ENCODE measurements at regions not wholly inside any gene's neighbourhood (a gene's known extent, or its start where the extent isn't known, plus 50 kb on each side); places are given as distances from the start of the nearest gene placed in this dataset.

DNA sequence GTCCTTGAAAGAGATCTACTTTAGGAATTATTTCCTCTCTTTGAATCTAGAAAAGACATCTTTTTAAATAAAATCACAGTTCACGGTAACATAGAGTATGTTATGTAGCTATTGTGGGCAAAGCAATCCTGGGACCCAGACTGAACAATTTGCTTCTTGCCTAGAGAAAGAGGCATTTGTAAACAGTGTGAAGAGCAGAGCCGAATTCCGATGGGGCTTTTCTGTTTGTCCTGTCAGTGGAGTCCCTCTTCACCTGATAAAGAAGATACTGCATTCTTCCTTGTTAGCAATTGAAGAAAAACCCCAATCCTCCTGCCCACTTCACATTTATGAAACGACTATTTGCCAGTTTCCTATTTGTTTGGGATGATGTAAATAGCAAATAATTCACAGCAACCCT, 462.9 kb downstream of the WDR72 start:
- DNase-seq = no peak

DNA sequence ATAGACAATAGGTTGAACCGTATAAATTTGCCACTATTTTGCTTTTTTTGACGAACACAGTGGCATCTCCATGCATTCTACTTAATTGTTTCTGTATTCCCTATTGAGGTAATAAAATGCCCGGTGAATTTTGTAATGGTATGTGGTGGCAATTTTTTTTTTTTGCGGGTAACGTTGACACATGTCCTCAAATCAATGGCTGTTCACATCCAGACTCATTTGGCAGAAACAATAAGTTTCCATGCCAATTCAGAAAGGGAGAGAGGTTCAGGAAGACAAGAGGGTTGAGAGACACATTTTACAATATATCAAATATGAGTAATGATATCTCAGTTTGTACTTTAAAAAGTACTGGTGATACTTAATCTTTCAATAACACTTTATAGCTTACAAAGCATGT, 463.9 kb downstream of the WDR72 start:
- no peak for DNase-seq

DNA sequence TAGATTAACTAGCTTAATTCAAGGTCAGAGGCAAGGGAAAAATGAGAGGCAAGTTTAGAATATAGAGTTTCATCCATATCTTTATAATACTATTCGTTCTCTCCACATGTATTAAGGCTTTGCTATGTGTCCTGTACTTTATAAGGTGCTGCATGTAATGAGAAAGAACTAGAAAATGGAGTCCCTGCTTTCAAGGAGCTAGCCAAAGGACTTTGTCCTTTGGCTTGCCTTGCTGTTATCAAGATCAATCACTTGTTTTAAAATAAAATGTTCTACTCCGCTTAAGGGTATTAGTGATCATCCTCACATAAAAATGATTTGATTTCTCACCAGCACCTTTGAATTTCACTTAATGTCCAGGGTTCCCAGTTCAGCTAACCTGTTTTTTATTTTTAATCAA, 470.9 kb downstream of the WDR72 start:
- DNase-seq = no peak

DNA sequence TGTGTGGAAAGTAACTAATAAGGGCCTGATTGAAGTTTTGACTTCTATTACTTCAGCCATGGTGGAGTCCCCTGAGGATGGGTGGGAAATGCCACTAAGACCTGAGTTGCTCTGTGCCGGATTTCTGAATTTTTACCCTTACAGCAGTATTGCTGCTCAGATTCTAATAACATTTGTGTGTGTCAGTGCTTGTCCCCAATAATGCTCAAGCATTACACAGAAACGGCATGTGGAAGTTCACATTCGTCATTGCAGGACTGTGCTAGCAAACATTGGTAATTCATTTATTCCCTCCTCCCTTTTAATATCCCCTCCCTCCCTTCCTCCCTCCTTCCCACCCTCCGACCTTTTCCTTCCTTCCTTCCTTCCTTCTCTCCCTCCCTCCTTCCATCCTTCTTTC, 484.5 kb upstream of the ONECUT1 start:
- no peak for DNase-seq

DNA sequence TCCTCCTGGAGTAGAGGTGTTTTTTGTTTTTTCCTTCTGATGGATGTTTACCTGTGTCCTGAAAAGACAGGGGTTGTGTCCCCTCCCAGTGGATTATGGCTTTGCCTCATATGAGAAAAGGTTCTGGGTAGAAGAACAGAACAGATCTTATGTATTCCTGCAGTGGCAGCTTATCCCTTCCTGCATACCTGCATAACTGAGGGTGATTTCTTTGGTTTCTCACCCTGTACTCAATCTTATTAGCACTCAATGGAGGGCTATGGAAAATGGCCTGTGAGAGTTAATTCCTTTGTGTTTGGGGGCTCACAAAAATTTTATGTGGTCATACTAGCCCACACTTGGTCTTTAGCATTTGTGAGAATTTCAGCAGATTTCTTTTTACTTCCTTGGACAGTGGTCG, 482.0 kb upstream of the ONECUT1 start:
- no peak for DNase-seq

DNA sequence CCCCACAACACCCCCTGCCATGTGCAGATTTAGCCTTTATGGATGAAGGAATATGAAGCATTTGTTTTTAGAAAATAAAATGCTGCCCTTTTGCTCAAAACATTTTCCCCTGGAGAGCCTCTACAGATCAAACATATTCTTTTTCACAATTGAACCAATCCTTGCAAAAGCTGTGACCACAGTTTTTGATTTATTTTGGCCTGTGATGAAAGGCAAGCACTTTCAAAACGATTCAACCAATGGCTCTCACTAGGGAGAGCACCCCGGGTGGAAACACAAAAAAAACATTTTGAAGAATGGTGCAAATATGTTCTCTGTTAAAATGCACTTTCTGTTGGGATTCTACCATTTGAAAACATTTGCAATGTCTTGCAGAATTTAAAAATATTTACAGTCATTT, 476.0 kb upstream of the ONECUT1 start:
- no peak for DNase-seq

GRCh38 chr15:53260647-53261046, 470.5 kb upstream of the ONECUT1 start:
- DNase-seq = no peak

GRCh38 chr15:53256457-53256856, 466.3 kb upstream of the ONECUT1 start:
- no peak for DNase-seq

- no peak for DNase-seq
Observed at GRCh38 chr15:53256043-53256442, 465.9 kb upstream of the ONECUT1 start.

DNA sequence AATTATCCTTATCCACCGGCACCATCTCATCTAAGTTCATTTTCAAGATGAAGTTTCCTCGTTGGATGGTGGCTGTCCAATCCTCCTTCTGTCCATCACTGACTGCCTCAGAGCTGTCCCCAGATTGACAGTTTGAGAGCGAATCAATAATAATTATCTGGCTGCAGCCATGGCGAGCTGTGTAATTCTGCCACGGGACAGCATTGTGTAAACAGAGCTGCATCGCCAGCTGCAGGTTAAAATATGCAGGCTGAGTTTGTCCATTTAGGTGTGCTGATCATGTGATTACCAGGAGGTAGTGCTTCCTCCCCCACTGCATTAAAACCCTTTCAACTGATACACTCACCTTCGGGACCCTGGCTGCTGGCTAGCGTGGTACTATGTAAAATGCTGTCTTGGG, 461.9 kb upstream of the ONECUT1 start:
- no peak for DNase-seq

DNA sequence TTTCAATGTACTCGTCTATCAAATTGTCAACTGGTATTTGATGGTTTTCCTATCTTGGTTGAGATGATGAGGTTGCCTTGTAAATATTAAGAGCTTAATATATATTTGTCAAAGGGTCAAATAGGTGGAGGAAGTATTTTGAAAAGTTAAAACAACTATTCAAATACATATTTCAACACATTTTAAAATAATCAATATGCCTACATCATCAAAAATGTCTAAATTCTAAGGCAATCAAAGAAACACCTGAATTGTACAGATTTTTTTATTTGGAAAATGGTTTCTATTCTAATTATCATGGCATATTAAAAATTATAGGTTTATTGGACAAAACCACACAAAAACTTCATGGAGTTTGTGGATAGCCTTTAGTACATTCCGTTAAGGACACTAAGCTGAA, 461.4 kb upstream of the ONECUT1 start:
- no peak for DNase-seq

- no peak for DNase-seq
Observed at GRCh38 chr15:53247041-53247708, 457.0 kb upstream of the ONECUT1 start.

DNA sequence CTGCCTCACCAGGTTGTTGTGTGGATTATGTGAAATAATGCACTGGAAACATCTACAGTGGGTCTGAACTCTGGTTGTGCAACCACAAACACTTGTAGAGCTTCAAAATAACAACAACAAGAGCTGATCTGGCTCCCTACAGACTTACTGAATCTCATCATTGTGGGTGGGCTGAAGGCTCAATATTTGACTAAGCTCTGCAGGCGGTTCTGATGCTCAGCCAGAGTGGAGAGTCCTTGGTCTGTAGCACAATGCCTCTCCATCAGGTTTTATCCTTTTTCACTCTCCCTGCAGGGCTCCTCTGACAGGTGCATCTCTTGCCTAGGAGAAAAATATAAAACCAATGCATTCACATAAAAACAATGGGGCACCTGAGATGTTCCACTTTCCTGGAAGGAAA, 456.3 kb upstream of the ONECUT1 start:
- no peak for DNase-seq

DNA sequence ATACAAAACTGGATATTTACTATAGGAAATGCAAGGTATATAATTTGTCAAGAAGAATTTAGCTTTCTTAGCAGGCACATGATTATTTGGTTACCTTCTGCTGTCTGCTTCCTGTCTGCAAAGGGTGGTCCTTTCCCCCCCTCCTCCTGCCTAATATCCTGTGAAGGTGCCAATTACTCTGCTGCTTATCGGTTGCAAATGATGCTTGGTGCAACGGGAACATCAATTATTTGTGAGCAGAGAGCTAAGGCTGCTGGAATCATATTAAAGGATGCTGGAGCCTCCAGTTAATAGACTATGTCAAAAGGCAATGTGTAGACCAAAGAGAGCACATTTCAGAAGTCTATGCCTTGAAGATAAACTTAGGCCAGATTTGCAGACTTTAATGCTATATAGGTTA, 443.7 kb upstream of the ONECUT1 start:
- no peak for DNase-seq

DNA sequence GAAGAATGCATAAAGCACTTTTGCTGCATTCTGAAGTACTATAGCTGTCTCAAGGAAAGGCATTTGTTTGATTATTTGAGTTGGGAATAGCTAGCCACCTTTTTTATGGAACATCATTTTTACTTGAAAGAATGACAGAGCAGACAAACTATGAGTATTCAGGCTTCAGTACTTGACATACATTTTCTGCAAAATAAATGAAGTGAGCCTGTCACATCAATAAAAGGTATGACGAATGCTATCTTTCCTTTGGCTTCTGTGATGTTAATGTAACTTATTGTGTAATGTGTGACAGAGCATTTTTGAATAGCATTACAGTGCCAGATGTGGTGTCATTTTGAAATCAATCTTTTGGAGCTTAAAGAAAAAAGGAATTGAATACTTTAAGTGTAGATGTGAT, 440.3 kb upstream of the ONECUT1 start:
- DNase-seq = no peak

DNA sequence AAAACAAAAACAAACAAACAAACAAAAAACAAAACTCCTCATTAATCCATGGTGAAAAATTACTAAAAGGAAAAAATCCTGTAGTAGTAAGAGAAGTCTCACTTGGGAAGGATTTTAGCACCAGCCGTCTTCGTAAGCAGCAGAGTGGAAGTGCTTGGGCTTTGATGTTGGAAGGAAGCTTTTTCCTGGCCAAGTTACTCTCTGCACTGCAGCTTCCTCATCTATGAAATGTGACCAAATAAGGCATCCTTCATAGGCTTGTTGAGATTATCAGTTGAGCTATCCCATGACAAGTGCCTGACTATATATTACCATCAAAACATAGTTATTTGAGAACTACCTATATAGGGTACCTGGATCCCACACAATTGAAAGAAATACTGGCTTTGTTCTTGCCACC, 436.4 kb upstream of the ONECUT1 start:
- DNase-seq = no peak

DNA sequence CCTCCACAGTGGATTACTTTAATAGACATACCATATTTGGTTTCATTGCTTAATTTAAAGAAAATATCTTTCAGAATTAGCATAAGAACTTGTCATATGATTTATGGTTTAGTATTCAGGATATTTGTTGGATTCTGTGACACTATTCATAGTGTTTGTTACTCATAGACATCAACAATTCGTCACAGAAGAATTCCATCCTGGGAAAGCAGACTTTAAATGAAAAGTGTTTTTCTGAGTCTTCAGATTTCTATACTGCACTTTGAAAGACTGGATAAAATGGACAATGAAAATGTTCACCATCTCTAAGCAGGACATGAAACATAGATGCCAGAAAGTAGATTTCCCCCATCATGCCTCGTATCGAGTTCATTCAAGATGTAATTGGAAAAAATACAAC, 435.6 kb upstream of the ONECUT1 start:
- no peak for DNase-seq

DNA sequence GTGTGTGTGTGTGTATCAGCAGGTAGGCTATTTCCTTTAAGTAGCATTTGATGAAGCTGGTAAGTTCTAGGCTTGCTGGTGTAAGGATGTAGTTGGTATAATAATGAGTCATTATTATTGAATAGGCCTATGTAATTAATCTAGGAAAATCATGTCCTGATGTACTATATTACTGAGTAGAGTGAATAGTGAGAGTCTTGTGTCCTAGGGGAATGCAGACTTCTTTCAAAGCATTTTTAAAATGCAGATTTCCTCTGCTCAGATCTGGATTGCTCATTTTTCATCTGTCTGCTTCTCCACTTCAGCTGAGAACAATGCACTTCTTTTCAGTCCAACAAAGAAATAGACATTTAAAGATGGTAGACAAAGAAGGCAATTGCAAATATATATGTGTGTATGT, 434.2 kb upstream of the ONECUT1 start:
- no peak for DNase-seq

GRCh38 chr15:53223815-53224214, 433.7 kb upstream of the ONECUT1 start:
- DNase-seq = no peak

DNA sequence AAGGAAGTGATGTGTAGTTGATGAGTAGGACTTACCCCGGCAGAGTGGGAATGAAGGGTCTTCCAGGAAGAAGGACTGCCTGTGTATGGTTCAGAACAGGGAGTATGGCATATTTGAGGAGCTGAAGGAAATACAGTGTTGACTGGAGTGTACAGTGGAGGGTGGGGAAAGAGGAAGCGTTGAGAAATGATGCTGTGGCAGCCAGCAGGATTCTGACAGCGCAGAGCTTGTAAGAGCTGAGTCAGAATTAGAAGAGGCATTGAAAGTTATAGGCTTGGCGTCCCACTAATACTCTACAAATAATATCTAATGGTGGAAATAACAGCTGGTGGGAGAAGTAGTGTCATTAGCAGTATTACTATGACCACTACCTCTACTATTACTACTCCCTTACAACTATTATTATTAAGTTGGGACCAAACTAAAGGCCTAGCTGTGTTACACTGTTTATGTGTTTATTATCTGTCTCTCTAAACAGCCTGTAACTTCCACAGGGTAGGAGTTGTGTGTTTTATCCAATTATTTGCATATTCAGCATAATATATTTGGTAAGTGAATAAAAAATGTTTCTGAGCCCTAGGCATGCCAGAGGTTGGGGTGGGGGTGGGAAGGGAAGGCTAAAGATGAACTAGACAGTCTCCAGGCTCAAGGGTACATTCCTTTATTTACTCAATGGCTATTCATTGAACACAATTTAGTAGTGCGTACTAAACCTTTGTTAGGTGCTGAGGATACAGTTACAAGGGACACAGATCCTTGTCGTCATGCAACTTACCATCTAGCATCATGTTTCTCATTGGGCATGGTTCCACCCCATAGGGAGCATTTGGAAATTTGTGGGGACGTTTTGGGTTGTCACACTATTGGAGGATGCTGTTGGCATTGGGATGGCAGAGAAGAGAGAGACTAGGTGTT, 428.8 kb upstream of the ONECUT1 start:
- no peak for DNase-seq

DNA sequence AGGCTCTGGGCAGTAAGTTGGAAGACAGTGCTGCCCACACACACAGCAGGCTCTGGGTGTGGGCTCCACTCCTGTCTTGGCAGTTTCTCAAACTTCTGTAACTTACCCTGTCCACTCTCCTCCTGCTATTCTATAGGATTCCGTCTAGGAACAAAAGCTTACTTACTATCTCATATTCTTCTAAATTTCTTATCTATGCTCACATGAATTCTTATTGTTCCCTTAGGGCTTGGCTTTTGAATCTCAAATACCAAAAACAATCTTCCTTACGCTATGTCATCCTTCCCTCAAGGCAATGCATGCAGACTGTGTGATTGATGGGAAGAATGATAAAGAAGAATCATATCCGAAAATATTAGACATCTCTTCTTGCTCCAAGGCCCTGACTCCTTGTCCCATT, 425.9 kb upstream of the ONECUT1 start:
- DNase-seq = no peak

GRCh38 chr15:53213336-53213735, 423.2 kb upstream of the ONECUT1 start:
- DNase-seq = no peak

DNA sequence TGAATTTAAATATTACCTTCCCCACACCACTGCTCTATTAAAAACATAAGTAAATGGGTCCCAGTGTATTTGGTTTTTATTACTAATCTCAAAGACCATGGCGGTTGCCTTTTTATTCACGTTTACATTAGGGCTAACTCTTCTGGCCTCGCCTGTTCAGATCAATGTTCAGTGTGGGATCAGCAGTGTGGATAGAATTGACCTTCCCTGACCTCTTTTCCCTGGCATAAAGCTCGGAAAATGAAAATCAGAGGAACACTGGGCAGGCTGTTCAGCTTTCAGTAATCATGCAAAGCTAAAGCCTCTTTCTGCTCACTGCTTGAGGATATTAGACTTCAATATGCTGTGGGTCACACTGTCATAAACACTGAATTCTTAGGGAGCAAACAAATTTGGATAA, 422.6 kb upstream of the ONECUT1 start:
- DNase-seq = no peak

- no peak for DNase-seq
Observed at GRCh38 chr15:53210653-53211052, 420.5 kb upstream of the ONECUT1 start.

Measured in CD4-positive, alpha-beta T cell treated with Interferon alpha-2 for 1 hour (primary cell).